ENCODE measurements at regions not wholly inside any gene's neighbourhood (a gene's known extent, or its start where the extent isn't known, plus 50 kb on each side); places are given as distances from the start of the nearest gene placed in this dataset.

GRCh38 chr14:81946375-81946774 is 412.7 kb upstream of the SEL1L start:
- TF ChIP-seq MAFK (IDR thresholded peaks at IDR 0.05; ENCODE audit: partially characterized antibody) = no peak
- TF ChIP-seq ZNF302 (CRISPR knock-in tag; IDR thresholded peaks at IDR 0.05) = no peak
- no peak for TF ChIP-seq USF2 (IDR thresholded peaks at IDR 0.05)
- TF ChIP-seq ZFP36 (IDR thresholded peaks at IDR 0.05; ENCODE audit: borderline replicate concordance, partially characterized antibody) = no peak
- no peak for TF ChIP-seq RCOR1 (IDR thresholded peaks at IDR 0.05; ENCODE audit: low read depth, low read length)
- no peak for TF ChIP-seq EHMT2 (IDR thresholded peaks at IDR 0.05; ENCODE audit: low read depth)
- no peak for TF ChIP-seq FOXS1 (CRISPR knock-in tag; IDR thresholded peaks at IDR 0.05)
- no peak for TF ChIP-seq KDM5A (IDR thresholded peaks at IDR 0.05)
- TF ChIP-seq CHD2 (IDR thresholded peaks at IDR 0.05; ENCODE audit: low read length, partially characterized antibody) = no peak
- no peak for TF ChIP-seq HOXB5 (CRISPR knock-in tag; IDR thresholded peaks at IDR 0.05)
- no peak for TF ChIP-seq GATA3 (IDR thresholded peaks at IDR 0.05; ENCODE audit: borderline replicate concordance)
- TF ChIP-seq TP53 (CRISPR knock-in tag; IDR thresholded peaks at IDR 0.05) = no peak
- no peak for TF ChIP-seq POLR2AphosphoS2 (conservative IDR thresholded peaks at IDR 0.05; ENCODE audit: low read length)
- TF ChIP-seq REST (IDR thresholded peaks at IDR 0.05) = no peak
- no peak for TF ChIP-seq CHD4 (IDR thresholded peaks at IDR 0.05; ENCODE audit: borderline replicate concordance)
- no peak for TF ChIP-seq NPAS2 (CRISPR knock-in tag; IDR thresholded peaks at IDR 0.05; ENCODE audit: borderline replicate concordance)
- no peak for TF ChIP-seq TFCP2L1 (CRISPR knock-in tag; IDR thresholded peaks at IDR 0.05)
- no peak for TF ChIP-seq E2F6 (IDR thresholded peaks at IDR 0.05; ENCODE audit: borderline replicate concordance, low read depth)
- no peak overlapping the region for H3K27ac ChIP-seq
- FAIRE-seq (no peak), ATAC-seq (no peak), DNase-seq (ENCODE audit: low read depth in 1 of 2, low spot score in 1 of 2) (no peak)
- ChIA-PET POLR2A (no interaction called here), CTCF (no interaction called here)
- H3K9me3 ChIP-seq = no peaks in the 10 kb centered on the region; the same call in 2 of the 3 replicates
- WGBS (ENCODE audit: missing lambda C conversion rate) = 64% methylated on average over 3 of the region's 3 CpGs
- H3K4me2 ChIP-seq = no peak overlapping the region
- H3K4me1 ChIP-seq = no peaks in the 10 kb centered on the region
- H3K4me3 ChIP-seq = no peak overlapping the region

- WGBS (ENCODE audit: missing lambda C conversion rate) = 25% methylated on average over 8 of the region's 8 CpGs
- Histone ChIP-seq H3K4me3 (no peak overlapping the region), H3K4me2 (no peak overlapping the region), H3K9me3 (no peaks in the 10 kb centered on the region; the same call in 2 of the 3 replicates), H3K4me1 (no peaks in the 10 kb centered on the region), H3K27ac (no peak overlapping the region)
- no peak for ATAC-seq
- FAIRE-seq = no peak
- DNase-seq (ENCODE audit: low read depth in 1 of 2, low spot score in 1 of 2) = no peak
- ChIA-PET CTCF (no interaction called here), POLR2A (no interaction called here)
- no peak for TF ChIP-seq CTCF (IDR thresholded peaks at IDR 0.05)
- no peak for TF ChIP-seq TP53 (CRISPR knock-in tag; IDR thresholded peaks at IDR 0.05)
- no peak for TF ChIP-seq POLR2AphosphoS2 (conservative IDR thresholded peaks at IDR 0.05; ENCODE audit: low read length)
- no peak for TF ChIP-seq ZC3H11A (IDR thresholded peaks at IDR 0.05)
- TF ChIP-seq RARB (CRISPR knock-in tag; IDR thresholded peaks at IDR 0.05) = no peak
- no peak for TF ChIP-seq GATA3 (IDR thresholded peaks at IDR 0.05; ENCODE audit: borderline replicate concordance)
- TF ChIP-seq E2F6 (IDR thresholded peaks at IDR 0.05; ENCODE audit: borderline replicate concordance, low read depth) = no peak
- no peak for TF ChIP-seq CEBPB (IDR thresholded peaks at IDR 0.05)
- no peak for TF ChIP-seq FOXS1 (CRISPR knock-in tag; IDR thresholded peaks at IDR 0.05)
- TF ChIP-seq EP300 (IDR thresholded peaks at IDR 0.05) = no peak
- no peak for TF ChIP-seq MYC (IDR thresholded peaks at IDR 0.05; ENCODE audit: borderline replicate concordance, low read length)
- TF ChIP-seq HMGXB4 (CRISPR knock-in tag; IDR thresholded peaks at IDR 0.05; ENCODE audit: borderline replicate concordance) = no peak
- TF ChIP-seq PHF8 (IDR thresholded peaks at IDR 0.05; ENCODE audit: borderline replicate concordance, low read depth) = no peak
Measured at GRCh38 chr14:81946834-81947798, 413.5 kb upstream of the SEL1L start.
